ENCODE measurements at regions not wholly inside any gene's neighbourhood (a gene's known extent, or its start where the extent isn't known, plus 50 kb on each side); places are given as distances from the start of the nearest gene placed in this dataset.
A peak's percentile ranks its signal among the peaks of the same experiment; 100 is the strongest.
"Not testable (repeated sequence)": the region's sequence is repeated elsewhere in the genome, so short reads cannot be mapped to it uniquely, and the experiment has no call there.

GRCh38 chr10:23648618-23649017 is 209.7 kb downstream of the OTUD1 start:
- DNase-seq (ENCODE audit: low spot score) = no peak

GRCh38 chr10:23656735-23657134 is 217.9 kb downstream of the OTUD1 start:
- DNase-seq (ENCODE audit: low spot score) = no peak

- no peak for DNase-seq (ENCODE audit: low spot score)
These were observed 218.8 kb downstream of the OTUD1 start for GRCh38 chr10:23657677-23658076.

- DNase-seq (ENCODE audit: low spot score) = not testable (repeated sequence)
These were observed 233.0 kb downstream of the OTUD1 start for GRCh38 chr10:23671866-23672265.

GRCh38 chr10:23675585-23675984 is 236.7 kb downstream of the OTUD1 start:
- no peak for DNase-seq (ENCODE audit: low spot score)

- no peak for DNase-seq (ENCODE audit: low spot score)
These were observed 237.4 kb downstream of the OTUD1 start for GRCh38 chr10:23676296-23676695.

- DNase-seq (ENCODE audit: low spot score) = no peak
These were observed 247.8 kb downstream of the OTUD1 start for GRCh38 chr10:23686722-23687121.

GRCh38 chr10:23692736-23693135 is 253.9 kb downstream of the OTUD1 start:
- no peak for DNase-seq (ENCODE audit: low spot score)

- no peak for DNase-seq (ENCODE audit: low spot score)
These were observed 254.6 kb downstream of the OTUD1 start for GRCh38 chr10:23693501-23693901.

GRCh38 chr10:23693925-23694324 is 255.1 kb downstream of the OTUD1 start:
- no peak for DNase-seq (ENCODE audit: low spot score)

GRCh38 chr10:23694446-23694920 is 255.6 kb downstream of the OTUD1 start:
- DNase-seq (ENCODE audit: low spot score) = peak; percentile 74

- peak; percentile 66 for DNase-seq (ENCODE audit: low spot score)
These were observed 256.3 kb downstream of the OTUD1 start for GRCh38 chr10:23694921-23695824.

GRCh38 chr10:23695825-23696420 is 257.0 kb downstream of the OTUD1 start:
- no peak for DNase-seq (ENCODE audit: low spot score)

- no peak for DNase-seq (ENCODE audit: low spot score)
These were observed 257.6 kb downstream of the OTUD1 start for GRCh38 chr10:23696476-23696875.

GRCh38 chr10:23702977-23703414 is 264.1 kb downstream of the OTUD1 start:
- no peak for DNase-seq (ENCODE audit: low spot score)

GRCh38 chr10:23715363-23715762 is 276.5 kb downstream of the OTUD1 start:
- no peak for DNase-seq (ENCODE audit: low spot score)

GRCh38 chr10:23717913-23718312 is 279.0 kb downstream of the OTUD1 start:
- no peak for DNase-seq (ENCODE audit: low spot score)

- no peak for DNase-seq (ENCODE audit: low spot score)
These were observed 280.1 kb downstream of the OTUD1 start for GRCh38 chr10:23718946-23719345.

- DNase-seq (ENCODE audit: low spot score) = no peak
These were observed 284.9 kb downstream of the OTUD1 start for GRCh38 chr10:23723796-23724195.

GRCh38 chr10:23725548-23725947 is 286.7 kb downstream of the OTUD1 start:
- DNase-seq (ENCODE audit: low spot score) = no peak

GRCh38 chr10:23742368-23742767 is 303.5 kb downstream of the OTUD1 start:
- no peak for DNase-seq (ENCODE audit: low spot score)

GRCh38 chr10:23742807-23743206 is 303.9 kb downstream of the OTUD1 start:
- DNase-seq (ENCODE audit: low spot score) = no peak

GRCh38 chr10:23754179-23754578 is 315.3 kb downstream of the OTUD1 start:
- DNase-seq (ENCODE audit: low spot score) = no peak
